Pancreas (tissue), 10 donors: ENCODE measurements at regions not wholly inside any gene's neighbourhood (a gene's known extent, or its start where the extent isn't known, plus 50 kb on each side); places are given as distances from the start of the nearest gene placed in this dataset.
A peak's percentile ranks its signal among the peaks of the same experiment; 100 is the strongest.
"Not testable (repeated sequence)": the region's sequence is repeated elsewhere in the genome, so short reads cannot be mapped to it uniquely, and the experiment has no call there.

Source experiments
- ATAC-seq, 4 donors: fragments of 200-7000 bp; cut with Tn5 transposase; one replicate each; pipeline versions ENCODE4 v1.8.0 to v1.9.1; 2020; ENCODE audit warnings: mild to moderate bottlenecking in 4 of 4, moderate library complexity in 4 of 4
- DNase-seq, 6 donors: peaks; one replicate each; pipeline ENCODE4 v3.0.0-alpha.2; 2020
- FAIRE-seq: peaks from 2 replicates; lab custom pipeline; 2012; peaks lifted over from hg19 to GRCh38; lab: Jason Lieb, UNC
- H3K27ac ChIP-seq, 4 donors: fragments of 200-600 bp; sonication (generic); 1 replicate in 3 of 4; 2 replicates in 1 of 4; pipeline versions ENCODE4 v1.5.0 to v1.8.0; 2020
- H3K27me3 ChIP-seq, 4 donors: fragments of 200-600 bp; one replicate each; pipeline ENCODE4 v1.8.0; 2021
- H3K36me3 ChIP-seq, 3 donors: fragments of 200-600 bp; sonication (generic) in 1 of 3; one replicate each; pipeline versions ENCODE4 v1.5.0 to v1.8.0; 2020 to 2021
- H3K4me1 ChIP-seq, 3 donors: fragments of 200-600 bp; one replicate each; pipeline ENCODE4 v1.8.0; 2021
- H3K4me3 ChIP-seq, 4 donors: fragments of 200-600 bp; sonication (generic) in 2 of 4; one replicate each; pipeline versions ENCODE4 v1.5.0 to v1.8.0; 2020 to 2021
- H3K9me3 ChIP-seq, 4 donors: fragments of 200-600 bp; one replicate each; pipeline ENCODE4 v1.8.0; 2021
- WGBS, 2 donors: extraction: QIAGEN DNeasy Blood & Tissue Kit; methylation state at CpG; one replicate each; pipeline ENCODE4 v1.1.7; 2013; 5-methylcytosine and 5-hydroxymethylcytosine counted together
- intact Hi-C, 3 donors: fragments of 100-400 bp; cut with DNase I; formaldehyde crosslinking; loops; one replicate each; pipeline versions ENCODE4 v1.11.1 to v1.14.2; 2022
- TF ChIP-seq, protein P1 (sequence below), 4 donors: fragments of 200-600 bp; sonication (generic) in 3 of 4; IDR thresholded peaks; one replicate each; pipeline versions ENCODE4 v1.5.0 to v1.8.0; 2021; ENCODE audit warnings: antibody characterized with exemption in 4 of 4
- donor health status: healthy with polysubstance abuse.
- donor health status: DM: no; HTN: no; CAD: no; lungs with moderate emphysema.
- donor health status: DM: no; HTN: no; CAD: no.
- donor health status: control.
- donor health status: control.
- donor health status: Bipolar disorder and iron deficiency.
- donor health status: DM: yes; HTN: yes; CAD: no.
- donor health status: DM: no; HTN: no; CAD: no.
- donor health status: DM: no; HTN: no; CAD: no.
- donor health status: DM: yes; HTN: yes; CAD: no.

DNA sequence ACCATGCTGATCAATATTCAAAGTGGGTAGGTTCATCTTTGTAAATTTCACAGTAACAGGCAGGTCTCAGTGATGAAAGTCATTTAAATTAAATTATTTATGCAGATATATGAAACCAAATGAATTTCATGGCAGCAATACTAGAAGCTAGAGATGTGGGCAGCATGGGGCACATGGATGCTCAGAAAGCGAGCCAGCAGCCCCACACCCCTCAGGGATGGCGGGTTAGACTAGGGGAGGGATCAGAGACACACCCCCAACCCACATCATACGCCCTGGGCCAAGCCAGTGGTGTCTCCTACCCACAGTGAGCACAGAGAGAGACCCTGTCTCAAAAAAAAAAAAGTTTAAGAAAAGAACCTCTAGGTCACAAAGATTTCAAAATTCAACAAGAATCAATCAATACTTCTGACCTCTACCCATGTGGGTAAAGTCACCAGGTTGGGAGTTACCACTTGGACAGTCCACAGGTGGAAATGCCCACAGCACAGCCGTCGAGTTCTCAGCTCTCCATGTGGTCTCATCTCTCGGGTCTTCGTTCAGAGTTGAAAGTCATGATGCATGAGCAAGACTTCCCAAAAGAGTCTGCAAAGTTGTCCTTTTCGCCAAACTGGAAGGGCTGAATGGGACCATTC, 79.3 kb upstream of the PPP2R2D start:
- Histone ChIP-seq H3K4me3 (no peak overlapping the region), H3K36me3 (no peaks in the 10 kb centered on the region), H3K9me3 (no peaks in the 10 kb centered on the region), H3K27ac (no peak overlapping the region), H3K27me3 (peaks cover 0 to 3% (median 0%) of the 10 kb centered on the region in 4 donors), H3K4me1 (no peaks in the 10 kb centered on the region)
- FAIRE-seq (no peak), DNase-seq (no peak), ATAC-seq (no peak)
- intact Hi-C loops = no loop called here
- TF ChIP-seq, protein P1, sequence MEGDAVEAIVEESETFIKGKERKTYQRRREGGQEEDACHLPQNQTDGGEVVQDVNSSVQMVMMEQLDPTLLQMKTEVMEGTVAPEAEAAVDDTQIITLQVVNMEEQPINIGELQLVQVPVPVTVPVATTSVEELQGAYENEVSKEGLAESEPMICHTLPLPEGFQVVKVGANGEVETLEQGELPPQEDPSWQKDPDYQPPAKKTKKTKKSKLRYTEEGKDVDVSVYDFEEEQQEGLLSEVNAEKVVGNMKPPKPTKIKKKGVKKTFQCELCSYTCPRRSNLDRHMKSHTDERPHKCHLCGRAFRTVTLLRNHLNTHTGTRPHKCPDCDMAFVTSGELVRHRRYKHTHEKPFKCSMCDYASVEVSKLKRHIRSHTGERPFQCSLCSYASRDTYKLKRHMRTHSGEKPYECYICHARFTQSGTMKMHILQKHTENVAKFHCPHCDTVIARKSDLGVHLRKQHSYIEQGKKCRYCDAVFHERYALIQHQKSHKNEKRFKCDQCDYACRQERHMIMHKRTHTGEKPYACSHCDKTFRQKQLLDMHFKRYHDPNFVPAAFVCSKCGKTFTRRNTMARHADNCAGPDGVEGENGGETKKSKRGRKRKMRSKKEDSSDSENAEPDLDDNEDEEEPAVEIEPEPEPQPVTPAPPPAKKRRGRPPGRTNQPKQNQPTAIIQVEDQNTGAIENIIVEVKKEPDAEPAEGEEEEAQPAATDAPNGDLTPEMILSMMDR (IDR thresholded peaks at IDR 0.05) = no peak
- 72 to 81% methylated on average over 8 of the region's 8 CpGs for WGBS, 2 donors

DNA sequence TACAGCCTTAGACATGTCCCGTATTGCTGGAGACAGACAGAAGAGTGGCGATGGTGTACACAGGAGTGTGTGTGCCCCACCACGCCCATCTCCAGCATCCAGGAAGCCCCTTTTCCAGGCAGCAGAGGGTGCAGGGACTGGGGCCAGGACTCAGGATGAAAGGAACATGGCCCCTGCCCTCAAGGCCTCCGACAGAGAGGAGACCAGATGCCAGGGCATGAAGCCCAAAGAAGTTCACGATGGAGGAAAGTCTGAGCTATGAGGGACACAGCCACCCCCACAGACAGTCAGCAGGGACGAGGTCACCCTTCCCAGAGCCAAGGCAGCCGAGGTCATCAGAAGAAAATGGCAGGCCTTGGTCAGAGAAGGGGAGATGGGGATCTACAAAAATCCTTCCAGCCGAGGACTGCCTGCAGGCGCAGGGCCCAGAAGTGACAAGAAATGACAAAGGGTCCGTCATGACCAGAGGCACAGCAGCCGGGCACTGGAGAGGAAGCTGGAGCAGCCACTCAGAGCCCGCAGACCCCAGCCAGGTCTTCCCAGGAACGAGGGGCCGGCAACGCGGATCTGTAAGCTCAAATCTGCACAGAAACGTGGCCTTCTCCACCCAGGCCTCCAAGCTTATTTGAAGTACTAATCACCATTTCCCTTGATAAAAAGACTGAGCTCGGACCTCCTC, 78.7 kb upstream of the PPP2R2D start:
- TF ChIP-seq, protein P1 (IDR thresholded peaks at IDR 0.05) = no peak
- ATAC-seq (no peak), DNase-seq (peak in 1 of 6 donors; percentile 35), FAIRE-seq (no peak)
- no peaks in the 10 kb centered on the region for H3K9me3 ChIP-seq
- H3K27me3 ChIP-seq = peaks cover 0 to 3% (median 0%) of the 10 kb centered on the region in 4 donors
- no peak overlapping the region for H3K4me3 ChIP-seq
- H3K4me1 ChIP-seq = no peaks in the 10 kb centered on the region
- WGBS, 2 donors = 77 to 85% methylated on average over 18 of the region's 18 CpGs
- intact Hi-C loops = no loop called here
- no peaks in the 10 kb centered on the region for H3K36me3 ChIP-seq
- H3K27ac ChIP-seq = no peak overlapping the region

DNA sequence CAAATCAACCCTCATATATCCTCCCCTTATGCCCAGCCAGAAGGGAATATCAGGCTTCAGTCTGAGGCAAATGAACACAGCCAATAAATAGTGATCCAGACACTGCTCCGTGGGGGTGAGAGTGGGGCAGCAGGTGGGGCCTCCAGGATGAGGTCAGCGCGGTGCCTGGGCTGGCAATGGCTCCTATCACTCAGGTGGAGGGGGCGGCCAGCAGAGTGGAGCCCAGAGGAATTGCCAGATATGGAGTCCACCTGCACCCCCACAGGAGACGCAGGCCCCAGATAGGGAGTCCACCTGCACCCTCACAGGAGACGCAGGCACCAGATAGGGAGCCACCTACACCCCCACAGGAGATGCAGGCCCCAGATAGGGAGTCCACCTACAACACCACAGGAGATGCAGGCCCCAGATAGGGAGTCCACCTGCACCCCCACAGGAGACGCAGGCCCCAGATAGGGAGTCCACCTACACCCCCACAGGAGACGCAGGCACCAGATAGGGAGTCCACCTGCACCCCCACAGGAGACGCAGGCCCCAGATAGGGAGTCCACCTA, 78.0 kb upstream of the PPP2R2D start:
- FAIRE-seq = no peak
- Histone ChIP-seq H3K9me3 (no peaks in the 10 kb centered on the region), H3K36me3 (no peaks in the 10 kb centered on the region), H3K4me1 (no peaks in the 10 kb centered on the region), H3K4me3 (no peak overlapping the region), H3K27me3 (peaks cover 0 to under 1% (median 0%) of the 10 kb centered on the region in 4 donors), H3K27ac (no peak overlapping the region)
- 78 to 84% methylated on average over 9 of the region's 9 CpGs for WGBS, 2 donors
- ATAC-seq = no peak
- TF ChIP-seq, protein P1 (IDR thresholded peaks at IDR 0.05) = no peak
- peak in 1 of 6 donors; percentile 18 for DNase-seq
- intact Hi-C loops = no loop called here

DNA sequence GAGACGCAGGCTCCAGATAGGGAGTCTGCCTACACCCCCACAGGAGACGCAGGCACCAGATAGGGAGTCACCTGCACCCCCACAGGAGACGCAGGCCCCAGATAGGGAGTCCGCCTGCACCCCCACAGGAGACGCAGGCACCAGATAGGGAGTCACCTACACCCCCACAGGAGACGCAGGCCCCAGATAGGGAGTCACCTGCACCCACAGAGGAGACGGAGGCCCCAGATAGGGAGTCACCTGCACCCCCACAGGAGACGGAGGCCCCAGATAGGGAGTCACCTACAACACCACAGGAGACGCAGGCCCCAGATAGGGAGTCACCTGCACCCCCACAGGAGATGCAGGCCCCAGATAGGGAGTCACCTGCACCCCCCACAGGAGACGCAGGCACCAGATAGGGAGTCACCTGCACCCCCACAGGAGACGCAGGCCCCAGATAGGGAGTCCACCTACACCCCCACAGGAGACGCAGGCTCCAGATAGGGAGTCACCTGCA, 77.2 kb upstream of the PPP2R2D start:
- 84 to 93% methylated on average over 10 to 11 of the region's 12 CpGs for WGBS, 2 donors
- intact Hi-C loops, H3K27me3 ChIP-seq, FAIRE-seq, H3K36me3 ChIP-seq, H3K27ac ChIP-seq, H3K4me1 ChIP-seq, H3K9me3 ChIP-seq, ATAC-seq, H3K4me3 ChIP-seq: not testable (repeated sequence)
- peak in 1 of 6 donors; percentile 3 for DNase-seq

DNA sequence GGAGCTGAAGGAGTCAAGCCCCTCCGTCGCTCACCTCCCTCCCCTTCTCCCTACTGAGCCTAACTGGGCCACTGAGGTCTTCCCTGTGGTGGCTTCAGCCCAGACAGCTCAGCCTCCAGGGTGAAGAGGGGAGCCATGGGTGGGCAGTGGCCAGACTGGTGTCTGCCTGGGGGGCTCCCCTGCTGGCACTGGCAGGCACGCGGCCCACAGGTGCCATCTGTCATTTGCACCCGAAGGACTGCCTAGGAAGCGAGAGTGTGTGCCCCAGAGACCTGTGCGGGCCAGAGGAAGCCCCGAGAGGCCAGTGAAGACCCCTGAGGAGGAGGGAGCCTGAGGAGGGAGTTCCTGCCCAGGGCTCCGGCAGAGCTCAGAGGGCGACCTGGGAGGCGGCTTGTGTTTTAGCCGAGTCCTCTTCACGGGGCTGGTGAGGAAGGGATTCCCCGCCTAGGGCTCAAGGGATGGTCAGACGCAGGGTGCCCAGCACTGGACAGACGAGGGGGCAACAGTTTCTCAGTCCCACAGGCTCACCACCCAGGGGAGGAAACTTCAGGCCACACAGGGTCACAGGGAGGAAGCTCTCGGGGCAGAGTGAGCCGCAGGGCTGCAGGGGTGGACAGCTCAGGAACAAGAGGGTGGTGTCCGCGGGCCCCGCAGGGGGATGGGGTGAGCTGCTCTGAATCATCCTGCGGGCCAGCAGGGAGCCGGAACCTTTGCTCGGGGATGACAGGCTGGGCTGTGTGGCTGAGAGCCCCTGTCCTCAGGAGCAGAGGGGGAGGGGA, 76.2 kb upstream of the PPP2R2D start:
- H3K27me3 ChIP-seq = no peaks in the 10 kb centered on the region
- FAIRE-seq (no peak), DNase-seq (peak in 1 of 6 donors; percentile 46), ATAC-seq (no peak)
- intact Hi-C loops = no loop called here
- H3K4me1 ChIP-seq = no peaks in the 10 kb centered on the region
- no peak overlapping the region for H3K27ac ChIP-seq
- H3K9me3 ChIP-seq = no peaks in the 10 kb centered on the region
- H3K4me3 ChIP-seq = no peak overlapping the region
- no peaks in the 10 kb centered on the region for H3K36me3 ChIP-seq
- 52% methylated on average over 24 of the region's 24 CpGs for WGBS, 2 donors
- TF ChIP-seq, protein P1 (IDR thresholded peaks at IDR 0.05) = no peak
